ENCODE measurements at regions not wholly inside any gene's neighbourhood (a gene's known extent, or its start where the extent isn't known, plus 50 kb on each side); places are given as distances from the start of the nearest gene placed in this dataset.
A peak's percentile ranks its signal among the peaks of the same experiment; 100 is the strongest.

- Histone ChIP-seq H3K9ac (ENCODE audit: low read depth, low read length) (no peak overlapping the region), H3K79me2 (ENCODE audit: insufficient read depth, low read length) (no peaks in the 10 kb centered on the region), H3K4me2 (ENCODE audit: insufficient read depth, low read length) (no peak overlapping the region), H3K27ac (ENCODE audit: low read length) (no peak overlapping the region), H3K4me1 (ENCODE audit: insufficient read depth, low read length) (no peaks in the 10 kb centered on the region), H2AFZ (ENCODE audit: low read depth, low read length) (no peak overlapping the region), H3K4me3 (ENCODE audit: low read depth in 1 of 2, low read length in 2 of 2) (no peak overlapping the region), H4K20me1 (ENCODE audit: insufficient read depth, low read length) (no peaks in the 10 kb centered on the region), H3K27me3 (ENCODE audit: insufficient read depth, low read length, poor library complexity) (no peaks in the 10 kb centered on the region), H3K36me3 (ENCODE audit: insufficient read depth, low read length) (no peaks in the 10 kb centered on the region), H3K9me3 (ENCODE audit: insufficient read depth, low read length, severe bottlenecking) (no peaks in the 10 kb centered on the region)
- no peak for TF ChIP-seq EZH2 (IDR thresholded peaks at IDR 0.05; ENCODE audit: borderline replicate concordance, low read depth, low read length, severe bottlenecking)
- no peak for TF ChIP-seq CTCF (IDR thresholded peaks at IDR 0.05; ENCODE audit: borderline replicate concordance, extremely low read depth, low read length, poor library complexity, severe bottlenecking)
- no peak for ATAC-seq (ENCODE audit: insufficient read depth, low read depth)
- DNase-seq: no peak
Observed at GRCh38 chr18:14025306-14025940, 106.8 kb downstream of the ZNF519 start.

- Histone ChIP-seq H3K4me3 (ENCODE audit: low read depth in 1 of 2, low read length in 2 of 2) (no peak overlapping the region), H3K4me1 (ENCODE audit: insufficient read depth, low read length) (no peaks in the 10 kb centered on the region), H3K9me3 (ENCODE audit: insufficient read depth, low read length, severe bottlenecking) (no peaks in the 10 kb centered on the region), H3K36me3 (ENCODE audit: insufficient read depth, low read length) (no peaks in the 10 kb centered on the region), H3K4me2 (ENCODE audit: insufficient read depth, low read length) (no peak overlapping the region), H3K27ac (ENCODE audit: low read length) (no peak overlapping the region), H2AFZ (ENCODE audit: low read depth, low read length) (no peak overlapping the region), H3K9ac (ENCODE audit: low read depth, low read length) (no peak overlapping the region), H4K20me1 (ENCODE audit: insufficient read depth, low read length) (no peaks in the 10 kb centered on the region), H3K27me3 (ENCODE audit: insufficient read depth, low read length, poor library complexity) (no peaks in the 10 kb centered on the region), H3K79me2 (ENCODE audit: insufficient read depth, low read length) (no peaks in the 10 kb centered on the region)
- TF ChIP-seq EZH2 (IDR thresholded peaks at IDR 0.05; ENCODE audit: borderline replicate concordance, low read depth, low read length, severe bottlenecking) (no peak), CTCF (IDR thresholded peaks at IDR 0.05; ENCODE audit: borderline replicate concordance, extremely low read depth, low read length, poor library complexity, severe bottlenecking) (no peak)
- DNase-seq: no peak
- ATAC-seq (ENCODE audit: insufficient read depth, low read depth): no peak
Observed at GRCh38 chr18:14015416-14015815, 100.1 kb upstream of the MC2R start.

GRCh38 chr18:14014456-14014855 lies 99.1 kb upstream of the MC2R start:
- H3K4me3 ChIP-seq (ENCODE audit: low read depth in 1 of 2, low read length in 2 of 2): no peak overlapping the region
- H4K20me1 ChIP-seq (ENCODE audit: insufficient read depth, low read length): no peaks in the 10 kb centered on the region
- H3K36me3 ChIP-seq (ENCODE audit: insufficient read depth, low read length): no peaks in the 10 kb centered on the region
- no peaks in the 10 kb centered on the region for H3K4me1 ChIP-seq (ENCODE audit: insufficient read depth, low read length)
- TF ChIP-seq CTCF (IDR thresholded peaks at IDR 0.05; ENCODE audit: borderline replicate concordance, extremely low read depth, low read length, poor library complexity, severe bottlenecking): no peak
- no peak for TF ChIP-seq EZH2 (IDR thresholded peaks at IDR 0.05; ENCODE audit: borderline replicate concordance, low read depth, low read length, severe bottlenecking)
- H3K27ac ChIP-seq (ENCODE audit: low read length): no peak overlapping the region
- H3K4me2 ChIP-seq (ENCODE audit: insufficient read depth, low read length): no peak overlapping the region
- DNase-seq: peak; percentile 16
- no peaks in the 10 kb centered on the region for H3K9me3 ChIP-seq (ENCODE audit: insufficient read depth, low read length, severe bottlenecking)
- no peak overlapping the region for H2AFZ ChIP-seq (ENCODE audit: low read depth, low read length)
- no peaks in the 10 kb centered on the region for H3K79me2 ChIP-seq (ENCODE audit: insufficient read depth, low read length)
- H3K9ac ChIP-seq (ENCODE audit: low read depth, low read length): no peak overlapping the region
- no peaks in the 10 kb centered on the region for H3K27me3 ChIP-seq (ENCODE audit: insufficient read depth, low read length, poor library complexity)
- ATAC-seq (ENCODE audit: insufficient read depth, low read depth): peak; percentile 53; the same call in 1 of the 3 replicates

All from DND-41 (cell line).